CD4-positive, alpha-beta T cell treated with Interleukin-12 subunit alpha and Interleukin-12 subunit beta, for 1 hour (primary cell): ENCODE measurements at regions not wholly inside any gene's neighbourhood (a gene's known extent, or its start where the extent isn't known, plus 50 kb on each side); places are given as distances from the start of the nearest gene placed in this dataset.

Experiments used
- DNase-seq: peaks from one replicate; pipeline ENCODE4 v3.0.0-alpha.2; 2020

DNA sequence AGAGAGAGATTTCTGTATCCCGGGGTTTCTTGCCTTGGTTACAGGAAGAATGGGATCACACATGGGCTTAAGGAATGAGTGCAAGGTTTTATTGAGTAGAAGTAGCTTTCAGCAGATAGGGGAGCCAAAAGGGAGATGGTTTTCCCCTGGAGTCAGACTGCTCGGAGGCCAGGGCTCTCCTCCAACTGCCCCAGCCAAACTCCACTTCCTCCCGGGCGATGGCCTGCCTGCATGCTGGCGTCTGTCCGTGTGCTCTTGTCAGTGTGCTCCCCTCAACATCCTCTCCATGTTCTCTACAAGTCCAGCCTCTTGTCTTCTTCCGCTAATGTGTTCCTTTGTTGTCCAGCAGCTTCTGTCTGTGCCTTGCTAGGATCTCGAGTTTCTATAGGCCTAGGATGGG is 421.3 kb upstream of the ADGRL2 start:
- DNase-seq = no peak

DNA sequence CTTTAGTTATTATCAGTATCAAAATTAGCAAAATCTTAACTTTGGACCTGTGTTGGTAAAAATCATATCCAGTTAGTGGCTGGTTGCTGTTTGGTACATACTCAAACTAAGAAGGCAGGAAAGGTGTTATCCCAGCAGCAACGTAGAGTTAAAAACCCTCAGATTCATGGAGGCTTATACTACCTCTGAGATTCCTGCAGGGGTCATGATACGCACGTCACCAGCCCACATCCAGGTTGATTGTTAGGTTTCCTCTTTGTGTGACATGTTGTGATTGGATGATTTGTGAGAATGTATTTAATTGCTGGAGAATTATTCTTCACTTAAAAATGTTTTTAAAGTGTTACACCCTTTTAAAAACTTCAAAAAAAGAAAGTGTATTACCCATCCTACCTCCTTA is 423.3 kb upstream of the ADGRL2 start:
- DNase-seq = no peak

DNA sequence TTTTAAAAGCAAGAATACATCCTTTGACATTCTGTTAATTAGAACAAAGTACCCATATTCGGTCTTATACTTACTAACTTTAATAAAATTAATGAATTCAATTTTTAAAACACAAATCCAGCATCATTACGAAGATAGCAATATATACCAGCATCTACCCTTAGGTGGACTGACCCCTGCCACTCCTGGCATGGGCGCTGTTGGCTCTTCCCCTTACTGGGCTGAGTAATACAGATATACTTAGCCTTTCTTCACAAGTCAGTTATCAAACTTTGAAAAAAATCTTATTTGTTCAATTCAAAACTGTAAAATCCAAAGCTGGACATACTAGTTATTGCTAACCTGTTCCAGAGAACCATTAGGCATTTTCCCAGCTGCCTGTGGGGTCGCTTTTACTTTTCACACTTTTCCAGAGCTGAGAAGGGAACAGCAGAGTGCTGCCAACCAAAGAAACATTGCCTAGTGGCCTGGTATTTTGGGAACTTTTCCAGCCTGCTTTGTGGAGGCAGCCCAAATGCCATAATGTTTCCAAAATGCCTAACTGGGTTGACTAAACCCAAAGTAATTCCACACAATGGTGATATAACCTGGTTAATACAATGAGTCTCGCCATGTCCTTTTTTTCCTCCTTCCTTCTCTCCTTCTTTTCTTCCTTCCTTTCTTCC is 424.7 kb upstream of the ADGRL2 start:
- no peak for DNase-seq

DNA sequence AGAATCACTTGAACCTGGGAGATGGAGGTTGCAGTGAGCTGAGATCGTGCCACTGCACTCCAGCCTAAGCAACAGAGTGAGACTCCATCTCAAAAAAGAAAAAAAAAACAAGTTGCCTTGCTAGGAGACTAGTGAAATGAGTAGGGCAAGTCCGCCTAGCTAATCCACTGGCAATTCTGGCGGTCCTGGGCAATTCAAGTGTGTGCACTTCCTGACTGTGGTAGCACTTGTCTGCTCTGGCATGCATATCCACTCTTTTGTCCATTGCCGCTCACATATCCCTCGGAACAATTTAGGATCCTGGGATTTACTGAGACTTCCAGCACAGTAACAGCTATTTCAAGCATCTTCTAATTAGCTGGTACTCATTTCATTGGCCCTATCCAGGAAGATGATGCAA is 426.3 kb upstream of the ADGRL2 start:
- DNase-seq = no peak

DNA sequence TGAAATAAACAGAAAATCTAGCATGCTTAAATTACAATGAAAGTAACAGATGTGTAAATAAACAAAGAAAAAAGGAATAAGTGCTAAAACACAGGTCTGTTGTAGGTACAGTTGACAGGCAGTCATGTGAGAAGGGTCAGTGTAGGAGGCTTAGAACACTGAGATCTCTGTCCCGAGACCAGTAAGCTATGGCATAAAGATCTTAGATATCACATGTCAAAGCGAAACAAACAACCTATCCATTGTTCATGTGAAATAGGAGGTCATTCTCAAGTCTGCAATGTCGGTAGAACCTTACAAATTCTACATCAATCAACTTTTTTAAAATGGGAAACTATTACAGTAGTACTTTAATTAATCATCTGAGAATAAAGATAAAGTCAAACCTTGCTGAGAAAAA is 428.9 kb upstream of the ADGRL2 start:
- no peak for DNase-seq

DNA sequence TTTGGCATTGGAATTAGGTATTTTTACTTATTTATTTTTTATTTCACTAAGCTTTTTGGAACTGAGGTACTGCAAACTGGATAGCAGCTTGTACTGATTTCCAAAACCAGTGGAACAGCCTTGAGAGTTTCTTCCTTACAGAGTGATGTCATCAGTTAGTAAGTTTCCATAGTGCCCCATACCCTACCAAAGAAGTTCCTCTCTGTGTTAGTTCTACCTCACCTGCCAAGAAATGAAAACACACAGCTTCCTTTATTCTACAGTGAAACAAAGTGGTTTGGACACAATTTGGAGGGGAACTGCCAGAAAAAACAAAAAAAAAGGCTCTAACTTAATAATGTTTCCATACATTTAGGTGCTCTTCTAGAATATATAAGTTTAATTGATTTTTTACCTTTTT is 430.9 kb upstream of the ADGRL2 start:
- no peak for DNase-seq

DNA sequence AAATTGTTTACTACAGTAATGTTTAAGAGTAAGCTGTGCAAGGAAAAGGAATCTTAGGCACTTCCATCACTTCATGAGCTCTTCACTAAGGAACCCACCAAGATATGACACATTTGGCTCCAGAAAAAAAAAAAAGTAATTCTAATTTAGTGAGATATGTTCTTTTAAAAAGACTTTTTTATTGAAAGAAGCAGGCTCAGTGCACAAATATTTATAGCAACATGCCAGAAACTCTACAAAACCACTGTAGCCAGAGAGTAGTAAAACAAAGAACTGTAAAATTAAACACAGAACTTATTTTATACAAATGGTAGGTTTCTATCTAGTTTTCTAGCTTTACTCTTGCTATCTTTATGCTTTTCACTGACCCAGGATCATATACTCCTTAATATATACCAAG is 434.6 kb upstream of the ADGRL2 start:
- no peak for DNase-seq

DNA sequence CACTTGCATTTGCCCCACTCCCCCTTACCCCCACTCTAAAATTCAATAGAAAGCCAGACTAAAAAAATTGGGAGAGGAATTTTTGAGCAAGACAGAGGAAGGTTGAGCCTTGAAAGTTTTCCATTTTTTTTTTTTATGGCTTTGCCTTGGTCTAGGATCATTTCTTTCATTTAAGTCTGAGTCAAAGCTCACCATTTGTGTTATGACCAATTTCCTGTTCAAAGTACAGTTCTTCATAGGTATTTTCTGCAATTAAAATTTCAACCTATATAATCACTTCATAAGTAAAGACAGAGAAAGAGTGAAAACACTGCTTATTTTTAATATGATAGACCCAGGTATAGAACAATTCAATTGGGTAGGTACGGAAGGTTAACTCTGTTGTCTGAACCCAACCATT is 436.6 kb upstream of the ADGRL2 start:
- DNase-seq = no peak

DNA sequence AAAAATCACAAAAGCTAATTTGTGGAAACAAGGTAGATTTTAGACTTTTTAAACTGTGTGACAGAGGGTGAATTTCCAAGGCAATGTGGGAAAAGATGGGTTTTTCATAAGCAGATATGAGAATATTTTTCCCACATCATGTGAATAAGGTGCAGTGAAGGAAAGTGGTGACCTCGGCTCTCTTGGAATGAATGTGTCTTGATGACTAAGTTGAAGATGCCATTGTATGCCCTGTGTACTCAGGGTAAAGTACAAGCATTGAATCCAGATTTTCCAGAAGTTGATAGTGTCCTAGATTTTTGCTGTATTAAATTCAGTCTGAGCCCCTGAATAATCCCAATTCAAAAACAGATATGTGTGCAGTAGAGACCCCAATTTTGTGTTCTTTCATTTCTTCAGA is 442.6 kb upstream of the ADGRL2 start:
- DNase-seq = no peak

DNA sequence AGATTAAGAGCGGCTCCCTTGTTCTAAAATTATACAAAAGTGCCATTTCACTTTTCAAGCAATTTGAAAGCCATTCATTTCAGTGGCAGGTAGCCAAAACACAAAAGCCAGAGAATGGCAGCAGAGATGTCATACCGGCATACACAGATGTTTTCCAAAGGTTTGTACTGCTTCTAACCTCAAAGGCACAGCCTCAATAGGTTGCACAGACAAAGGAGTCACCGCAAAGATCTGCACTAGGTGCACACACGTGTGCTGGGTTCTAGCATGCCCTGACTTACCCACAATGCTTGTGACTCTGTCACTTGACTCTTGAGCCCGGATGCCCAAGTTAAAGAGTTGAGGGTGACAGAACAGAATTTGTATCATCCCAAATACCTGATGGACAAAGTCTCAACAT is 448.9 kb upstream of the ADGRL2 start:
- no peak for DNase-seq

DNA sequence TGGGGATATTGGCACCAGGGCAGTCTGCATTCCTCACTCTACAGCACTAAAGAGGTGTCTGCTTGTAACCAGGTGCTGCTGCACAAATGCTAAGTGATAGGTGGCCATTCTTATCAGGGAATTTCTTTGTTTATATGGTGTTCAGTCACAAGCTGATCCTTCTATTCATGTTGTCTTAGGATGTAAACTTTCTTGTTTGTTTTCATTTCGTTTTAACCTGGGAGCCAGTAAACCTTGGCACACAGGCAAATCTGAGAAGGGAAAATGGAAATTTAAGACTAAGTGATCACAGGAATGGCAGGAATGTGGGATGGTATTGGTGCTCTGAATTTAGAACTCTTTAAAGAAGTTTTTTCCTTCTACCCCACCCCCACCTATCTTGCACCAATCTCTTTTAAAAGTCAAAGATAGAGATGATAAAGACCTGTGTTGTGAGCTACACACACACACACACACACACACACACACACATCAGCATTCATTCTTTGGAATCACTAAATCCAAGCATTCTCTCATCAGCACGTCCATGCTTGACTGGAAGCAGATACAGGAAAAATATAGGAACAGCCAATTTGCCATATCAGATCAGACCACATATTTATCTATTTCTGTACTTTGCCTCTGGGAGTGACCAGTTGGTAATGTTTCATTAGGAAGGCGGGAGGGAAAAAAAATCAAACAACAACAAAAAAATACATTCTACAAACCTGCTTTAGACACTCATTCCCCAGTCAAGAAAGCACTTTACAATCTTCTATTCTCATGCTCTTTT is 451.4 kb upstream of the ADGRL2 start:
- DNase-seq = no peak

DNA sequence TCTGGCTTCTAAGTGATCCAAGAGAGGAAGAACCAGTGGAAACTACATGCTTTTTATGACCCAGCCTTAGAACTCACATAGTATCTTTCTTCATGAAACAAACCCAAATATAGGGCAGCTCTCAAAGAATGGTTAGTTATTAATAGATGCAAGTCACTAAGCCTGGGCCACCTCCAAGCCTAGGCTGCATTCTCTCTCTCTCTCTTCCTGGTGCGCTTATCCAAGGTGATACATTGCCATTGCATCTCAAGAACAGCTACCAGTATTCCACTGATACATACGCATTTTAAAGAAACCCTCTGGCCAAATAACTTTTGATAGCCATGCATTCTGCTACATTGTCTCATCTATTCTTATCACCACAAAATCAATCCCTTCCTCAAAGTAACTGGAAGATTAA is 455.6 kb upstream of the ADGRL2 start:
- DNase-seq = no peak

DNA sequence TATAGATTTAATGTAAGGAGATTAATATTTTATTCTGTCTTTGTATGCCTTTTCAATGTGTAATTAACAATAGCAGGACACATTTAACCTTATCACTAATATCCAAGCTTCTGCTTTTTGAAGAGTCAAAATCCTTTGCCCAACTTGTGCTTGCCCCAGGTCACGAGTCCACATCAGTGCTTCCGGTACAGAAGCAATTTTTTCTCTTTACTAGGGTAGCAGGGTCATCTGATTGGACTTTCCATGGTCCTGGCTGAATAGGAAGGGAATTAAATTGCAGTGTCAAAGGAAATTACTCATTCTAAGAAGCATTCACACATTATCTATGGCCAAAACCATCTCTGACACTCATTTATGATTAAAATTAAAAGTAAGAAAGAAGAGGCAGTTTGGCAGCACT is 460.5 kb upstream of the ADGRL2 start:
- DNase-seq = no peak

DNA sequence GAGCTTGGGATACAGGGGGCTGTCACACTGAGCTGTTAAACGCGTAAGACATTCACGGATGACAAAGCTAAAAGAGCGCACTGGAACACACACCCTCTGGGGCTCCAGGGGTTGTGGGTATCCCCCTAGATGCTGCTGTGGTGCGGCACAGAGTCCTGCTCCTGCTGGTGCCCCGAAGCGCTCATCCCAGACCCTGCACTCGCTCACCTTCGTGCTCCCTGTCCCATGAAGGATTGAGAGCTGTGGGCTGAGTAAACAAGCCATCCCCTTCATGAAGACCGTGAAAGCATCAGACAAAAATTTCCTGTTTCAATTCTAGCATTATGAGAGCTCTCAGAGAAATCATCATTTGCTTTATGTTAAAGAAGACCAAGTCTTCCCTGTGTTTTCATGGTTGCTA is 463.5 kb upstream of the ADGRL2 start:
- DNase-seq = no peak

DNA sequence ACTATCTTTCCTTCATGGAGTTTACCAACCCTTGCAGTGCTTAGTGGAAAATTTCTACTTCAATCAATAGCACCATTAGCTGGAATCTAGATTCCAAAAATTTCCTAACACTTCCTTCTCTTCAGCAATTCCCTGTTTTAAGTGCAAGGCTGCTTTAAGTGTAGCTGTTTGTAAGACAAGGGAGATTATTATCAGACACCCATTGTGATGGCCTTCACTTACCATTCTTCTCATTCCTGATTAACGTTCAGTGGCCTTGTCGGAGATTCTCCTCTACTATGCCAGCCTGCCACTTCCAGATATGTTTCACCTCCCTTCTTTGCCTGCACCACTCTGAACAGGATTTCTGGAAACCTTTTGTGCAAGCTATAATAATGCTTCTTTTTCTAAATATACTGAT is 464.9 kb upstream of the ADGRL2 start:
- no peak for DNase-seq

DNA sequence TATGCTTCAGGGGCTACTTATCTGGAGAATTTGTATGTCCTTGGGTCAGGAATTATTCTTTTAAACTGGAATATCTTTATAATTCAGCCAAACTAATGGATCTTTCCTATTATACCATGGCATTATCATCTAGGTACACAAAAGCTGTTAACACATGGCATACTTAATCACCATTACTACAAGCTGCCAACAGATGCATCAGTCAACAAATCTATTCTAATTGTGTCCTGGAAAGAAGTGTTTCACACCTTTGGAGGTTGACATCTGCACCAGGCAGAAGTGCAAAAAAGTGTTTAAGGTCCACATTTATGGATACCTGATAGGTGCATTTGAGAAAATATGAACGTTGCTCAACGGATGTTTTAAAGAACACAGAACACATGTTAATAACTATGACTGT is 470.2 kb upstream of the ADGRL2 start:
- DNase-seq = no peak

DNA sequence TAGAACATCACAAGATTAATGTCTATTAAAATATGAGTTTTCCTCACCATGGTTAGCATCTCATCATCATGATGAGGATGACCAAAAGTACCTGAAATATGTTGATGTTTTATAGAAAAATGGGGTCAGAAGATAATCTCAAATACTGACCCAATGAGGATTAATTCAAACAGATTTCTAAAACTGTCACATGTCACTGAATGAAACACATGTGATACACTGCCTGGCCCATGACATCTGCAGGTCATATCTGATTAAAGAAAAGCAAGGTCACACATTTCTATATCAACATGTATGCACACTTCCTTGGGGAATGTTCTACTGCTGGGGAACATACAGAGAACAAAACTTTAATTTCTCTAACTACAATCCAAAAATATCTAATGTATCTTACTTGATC is 470.6 kb upstream of the ADGRL2 start:
- no peak for DNase-seq

DNA sequence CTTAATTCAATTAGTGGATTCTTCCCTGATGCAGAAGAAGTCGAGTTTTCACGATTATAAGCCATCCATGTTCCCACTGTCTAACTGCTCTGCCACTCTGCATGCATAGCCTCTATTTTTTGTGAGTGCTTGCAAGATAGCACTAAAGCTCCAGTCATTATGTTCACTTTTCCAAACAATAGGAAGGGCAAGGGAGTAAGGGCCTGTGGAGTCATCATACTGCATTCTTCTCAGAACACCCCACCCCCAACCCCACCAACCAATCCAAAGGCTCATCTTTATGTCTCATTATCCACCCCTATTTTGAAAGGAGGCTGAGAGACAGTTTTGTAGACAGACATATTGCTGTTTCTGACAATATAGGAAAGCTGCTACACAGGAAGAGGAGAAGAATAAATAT is 471.7 kb upstream of the ADGRL2 start:
- DNase-seq = no peak

DNA sequence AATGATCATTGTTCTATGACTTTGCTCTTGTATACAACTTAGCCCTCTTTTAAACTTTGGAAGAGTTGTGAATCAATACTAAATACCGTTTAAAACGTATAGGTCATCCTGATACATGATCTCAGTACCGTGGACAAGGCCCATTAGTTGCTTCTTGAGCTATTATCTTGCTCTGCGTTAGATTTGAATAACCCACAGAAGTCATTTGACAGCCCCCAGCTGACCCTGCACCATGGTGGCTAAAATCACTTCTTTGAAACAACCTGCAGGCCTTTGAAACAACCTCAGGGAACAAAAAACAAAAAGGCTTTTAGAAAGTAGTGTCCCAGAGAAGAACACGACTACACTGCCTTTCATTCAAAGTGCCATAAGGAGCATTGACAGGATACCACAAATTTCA is 473.0 kb upstream of the ADGRL2 start:
- no peak for DNase-seq

DNA sequence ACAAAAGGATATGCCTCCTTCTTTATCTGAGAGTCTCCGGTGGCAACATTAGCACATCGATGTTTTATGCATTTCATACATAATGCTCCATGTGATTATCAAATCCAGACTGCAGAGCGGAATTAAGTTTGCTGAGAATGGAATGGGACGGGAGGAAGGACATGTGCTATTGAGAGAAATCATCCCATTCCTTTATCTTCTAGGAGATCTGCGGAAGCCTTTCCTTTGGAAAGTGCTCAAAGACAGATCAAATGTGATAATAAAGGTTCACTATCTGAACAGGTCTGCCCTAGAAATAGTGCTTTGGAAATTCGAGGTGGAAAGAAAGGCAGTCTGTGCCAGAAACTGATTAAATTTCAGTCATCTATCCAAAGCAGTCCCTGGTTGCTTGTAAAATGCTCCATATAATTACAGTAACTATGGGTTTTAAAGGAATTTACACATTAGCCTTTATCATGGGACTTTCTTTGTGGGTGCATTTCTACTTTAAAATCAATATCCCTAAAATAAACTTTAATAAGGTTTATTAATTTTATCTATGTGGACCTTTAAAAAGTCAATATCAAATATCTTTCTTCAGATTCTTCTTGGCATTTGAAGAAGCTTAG is 473.5 kb upstream of the ADGRL2 start:
- no peak for DNase-seq

DNA sequence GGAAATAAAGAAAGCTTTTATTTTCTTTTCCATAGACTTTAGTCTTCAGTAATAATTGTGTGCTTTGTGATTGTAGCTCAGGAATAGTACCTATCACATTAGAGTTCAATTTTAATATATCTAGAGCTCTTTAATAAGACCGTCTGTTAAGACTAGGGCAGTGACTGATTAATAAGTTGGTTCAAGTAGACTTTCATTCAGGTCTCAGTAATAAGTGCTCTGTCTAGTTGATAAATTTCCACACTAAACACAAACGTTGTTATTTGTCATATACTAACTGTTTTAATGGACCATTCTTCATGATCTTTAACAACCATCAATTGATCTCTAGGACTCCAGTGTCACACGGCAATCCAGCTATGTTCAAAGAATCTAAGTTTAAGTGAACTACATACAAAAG is 474.5 kb upstream of the ADGRL2 start:
- DNase-seq = no peak

DNA sequence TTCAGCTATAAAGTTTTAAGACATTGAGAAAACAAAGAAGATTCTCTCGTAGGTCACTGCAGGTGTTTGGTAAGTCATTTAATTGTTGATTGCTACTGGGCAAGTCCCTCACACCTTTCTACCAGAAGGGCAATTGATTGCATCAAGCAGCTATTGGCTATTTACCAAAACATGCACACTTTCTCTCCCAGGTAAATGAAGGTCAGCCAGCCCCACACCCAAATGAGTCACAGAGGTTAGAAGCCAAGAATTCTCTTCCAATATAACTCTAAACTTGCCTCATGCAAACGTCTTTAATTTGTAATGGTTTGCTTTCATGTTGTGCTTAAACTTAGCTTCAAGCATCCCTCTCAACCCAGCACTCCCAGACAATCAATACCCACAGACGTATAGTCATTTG is 475.3 kb upstream of the ADGRL2 start:
- DNase-seq = no peak

DNA sequence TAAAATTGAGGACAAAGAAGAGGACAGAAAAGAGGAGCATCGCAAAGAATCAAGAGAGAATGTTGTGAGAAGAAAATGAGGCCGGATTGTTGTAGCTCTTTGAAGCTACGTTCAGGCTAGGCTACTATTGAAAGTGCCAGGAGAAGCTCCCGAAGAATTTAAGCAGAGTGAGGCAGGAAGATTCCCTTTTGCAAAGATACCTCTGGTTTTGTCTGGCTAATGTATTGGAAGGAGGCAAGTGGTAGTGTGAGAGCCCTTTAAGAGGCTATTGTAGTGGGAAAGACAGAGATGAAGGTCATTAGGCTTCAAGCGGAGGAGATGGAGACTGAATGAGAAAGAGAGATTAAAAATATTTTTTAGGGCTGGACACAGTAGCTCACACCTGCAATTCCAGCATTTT is 476.9 kb upstream of the ADGRL2 start:
- no peak for DNase-seq

DNA sequence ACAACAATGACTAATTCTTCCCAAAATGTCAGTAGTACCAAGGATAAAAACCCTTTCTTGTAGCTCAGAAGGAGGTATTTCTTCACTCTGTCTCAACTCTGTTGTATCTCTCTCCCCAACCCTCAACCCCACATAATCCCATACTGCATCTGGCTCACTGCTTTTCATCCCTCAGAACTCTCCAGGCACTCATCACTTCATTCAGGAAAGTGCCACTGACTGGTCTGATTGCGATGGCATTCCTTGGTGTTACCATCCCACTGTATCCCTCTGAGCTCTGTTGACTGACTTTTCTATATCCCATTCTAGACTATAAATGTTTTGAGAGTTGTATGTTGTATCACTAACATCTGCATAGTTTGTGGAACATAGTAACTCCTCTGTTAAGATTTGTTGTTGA is 483.5 kb upstream of the ADGRL2 start:
- no peak for DNase-seq
